HepG2 (cell line): ENCODE measurements at regions not wholly inside any gene's neighbourhood (a gene's known extent, or its start where the extent isn't known, plus 50 kb on each side); places are given as distances from the start of the nearest gene placed in this dataset.

Experiments used
- ATAC-seq: fragments of 200-7000 bp; cut with Tn5 transposase; 3 replicates; pipeline ENCODE4 v1.9.1; 2020; ENCODE audit warnings: mild to moderate bottlenecking, moderate library complexity
- BruUV-seq: library from RNA; stranded (reverse); fragments of 400-500 nt; replicated peaks from 2 replicates; lab custom pipeline; 2021; lab: Mats Ljungman, UMichigan
- CTCF ChIA-PET: fragments of 300-600 bp; formaldehyde crosslinking; extraction: SDS; loops from one replicate; lab custom pipeline; 2021; ENCODE audit warnings: low total read pairs, inconsistent platforms, low intra/inter-chr PET ratio; lab: Yijun Ruan, JAX
- POLR2A ChIA-PET: fragments of 350-600 bp; sonication (Branson Sonifier 250); formaldehyde crosslinking; loops from one replicate; lab custom pipeline; 2020; ENCODE audit warnings: antibody characterized with exemption, inconsistent platforms; lab: Yijun Ruan, JAX
- DNase-seq: peaks from one replicate; pipeline ENCODE4 v3.0.0-alpha.2; 2015; ENCODE audit warnings: low spot score
- FAIRE-seq: peaks from 3 replicates; lab custom pipeline; 2011; peaks lifted over from hg19 to GRCh38; lab: Jason Lieb, UNC
- H2AFZ ChIP-seq: one replicate; pipeline ENCODE4 v1.6.1; 2011; ENCODE audit warnings: low read length, inconsistent platforms
- H3K27ac ChIP-seq: fragments of 300-600 bp; 3 replicates; pipeline ENCODE4 v1.8.0; 2011; ENCODE audit warnings: mixed run types, mild to moderate bottlenecking, mixed read lengths, low read length, inconsistent platforms; ENCODE audit not compliant: insufficient read depth; ENCODE audit errors: extremely low read length
- H3K27me3 ChIP-seq, 2 experiments: fragments of 200-600 bp in 1 of 2; 2 replicates in 1 of 2; 3 replicates in 1 of 2; pipeline versions ENCODE4 v1.6.0 to v1.8.0; 2011; ENCODE audit warnings: low read length in 2 of 2, mild to moderate bottlenecking in 2 of 2, moderate library complexity in 2 of 2, inconsistent platforms in 1 of 2; ENCODE audit not compliant: insufficient read depth in 2 of 2, control insufficient read depth in 1 of 2
- H3K36me3 ChIP-seq, 2 experiments: fragments of 200-600 bp in 1 of 2; replicated peaks in 1 of 2; 2 replicates in 1 of 2; 3 replicates in 1 of 2; pipeline versions ENCODE4 v1.5.1 to v1.8.0; 2011; ENCODE audit warnings: low read length in 2 of 2, inconsistent platforms in 1 of 2; ENCODE audit not compliant: insufficient read depth in 2 of 2, control insufficient read depth in 1 of 2
- H3K4me1 ChIP-seq: 2 replicates; pipeline ENCODE4 v1.5.1; 2012; ENCODE audit warnings: low read length, inconsistent platforms; ENCODE audit not compliant: insufficient read depth
- H3K4me2 ChIP-seq: 2 replicates; pipeline ENCODE4 v1.6.0; 2011; ENCODE audit warnings: low read depth, low read length, inconsistent platforms
- H3K4me3 ChIP-seq, 3 experiments: fragments of 200-600 bp in 1 of 3; sonication (generic), shearing (Covaris generic) in 1 of 3; replicated peaks in 1 of 3; 2 replicates each; pipeline ENCODE4 v1.5.1; 2011 to 2016; ENCODE audit warnings: low read length in 3 of 3, inconsistent platforms in 2 of 3, low read depth in 2 of 3, mild to moderate bottlenecking in 2 of 3, control low read depth in 1 of 3, mixed read lengths in 1 of 3; ENCODE audit not compliant: insufficient read depth in 1 of 3
- H3K79me2 ChIP-seq: one replicate; pipeline ENCODE4 v1.6.1; 2011; ENCODE audit warnings: low read length, inconsistent platforms; ENCODE audit not compliant: insufficient read depth
- H3K9ac ChIP-seq: 2 replicates; pipeline ENCODE4 v1.6.0; 2011; ENCODE audit warnings: mild to moderate bottlenecking, low read depth, low read length, inconsistent platforms; ENCODE audit not compliant: insufficient read depth
- H3K9me3 ChIP-seq: 2 replicates; pipeline ENCODE4 v1.5.1; 2012; ENCODE audit warnings: mild to moderate bottlenecking, low read length
- H4K20me1 ChIP-seq: 2 replicates; pipeline ENCODE4 v1.6.0; 2011; ENCODE audit warnings: inconsistent platforms, mild to moderate bottlenecking, low read length, moderate library complexity; ENCODE audit not compliant: insufficient read depth
- GABPB1 ChIP-seq: IDR thresholded peaks from 2 replicates; pipeline ENCODE4 v1.6.1; 2016; ENCODE audit warnings: mild to moderate bottlenecking, missing genetic modification reagents, moderate library complexity, missing compliant biosample characterization
- HNRNPUL1 ChIP-seq: fragments of 200-400 bp; formaldehyde crosslinking; IDR thresholded peaks from 2 replicates; pipeline ENCODE4 v1.6.1; 2017; ENCODE audit warnings: low read depth, mild to moderate bottlenecking, low read length, moderate library complexity
- IRX3 ChIP-seq: sonication (generic); formaldehyde crosslinking; IDR thresholded peaks from 2 replicates; pipeline ENCODE4 v1.8.1; 2023; ENCODE audit warnings: mild to moderate bottlenecking, low read depth, missing genetic modification reagents, borderline replicate concordance
- RFX3 ChIP-seq: IDR thresholded peaks from 2 replicates; pipeline ENCODE4 v1.6.1; 2016; ENCODE audit warnings: missing biosample characterization, missing genetic modification reagents
- ZNF17 ChIP-seq: sonication (generic); formaldehyde crosslinking; IDR thresholded peaks from 2 replicates; pipeline ENCODE4 v1.5.0; 2020; ENCODE audit warnings: mild to moderate bottlenecking, missing genetic modification reagents
- ZNF207 ChIP-seq: fragments of 450-650 bp; IDR thresholded peaks from 2 replicates; pipeline ENCODE4 v1.6.1; 2016; ENCODE audit warnings: antibody characterized with exemption, borderline replicate concordance
- ZNF333 ChIP-seq: sonication (generic); formaldehyde crosslinking; IDR thresholded peaks from 2 replicates; pipeline ENCODE4 v1.4.0; 2020; ENCODE audit warnings: mild to moderate bottlenecking, missing genetic modification reagents, borderline replicate concordance
- ZNF33A ChIP-seq: sonication (generic); formaldehyde crosslinking; IDR thresholded peaks from 2 replicates; pipeline ENCODE4 v1.5.1; 2020; ENCODE audit warnings: missing genetic modification reagents, mild to moderate bottlenecking, moderate library complexity, borderline replicate concordance
- WGBS: methylation state at CpG from one replicate; pipeline ENCODE4 v1.1.6; 2017; ENCODE audit warnings: low lambda C conversion rate; 5-methylcytosine and 5-hydroxymethylcytosine counted together
- in situ Hi-C: cut with HindIII; loops from 2 replicates; pipeline ENCODE4 v1.10.0; 2017; ENCODE audit warnings: low pct_unique_long_range_greater_than_20kb; ENCODE audit not compliant: extremely low pct_ligation_motif_present
- intact Hi-C: fragments of 100-400 bp; cut with micrococcal nuclease; formaldehyde crosslinking; loops from one replicate; pipeline ENCODE4 v1.10.0; 2022; ENCODE audit not compliant: unreplicated experiment
- TF ChIP-seq, protein P1 (sequence below): sonication (generic); formaldehyde crosslinking; IDR thresholded peaks from 2 replicates; pipeline ENCODE4 v1.4.0; 2020; ENCODE audit warnings: mild to moderate bottlenecking, missing genetic modification reagents
- TF ChIP-seq, protein P2 (sequence below): sonication (generic); formaldehyde crosslinking; IDR thresholded peaks from 2 replicates; pipeline ENCODE4 v1.4.0; 2020; ENCODE audit warnings: missing genetic modification reagents, low read depth, mild to moderate bottlenecking, borderline replicate concordance
- TF ChIP-seq, protein P3 (sequence below): sonication (generic); formaldehyde crosslinking; IDR thresholded peaks from 2 replicates; pipeline ENCODE4 v1.8.1; 2023; ENCODE audit warnings: mild to moderate bottlenecking, missing genetic modification reagents

DNA sequence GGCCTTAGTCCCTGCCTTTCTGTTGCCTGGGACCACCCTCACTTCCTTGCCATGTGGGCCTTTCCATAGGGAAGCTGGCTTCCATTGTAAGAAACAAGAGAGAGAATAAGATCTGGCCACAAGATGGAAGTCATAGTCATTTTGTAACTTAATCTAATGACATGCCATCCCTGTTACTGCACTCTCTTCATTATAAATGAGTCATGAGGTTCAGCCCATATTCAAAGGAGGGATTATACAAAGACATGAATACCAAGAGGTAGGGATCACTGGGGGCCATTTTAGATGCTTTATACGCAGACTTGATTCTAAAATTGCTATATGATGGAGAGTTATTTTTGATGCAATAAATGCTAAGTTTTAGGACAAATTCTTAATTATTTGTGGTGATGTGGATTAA, 75.2 kb upstream of the CELF2 start:
- CTCF ChIA-PET, result no interaction called here
- 10% methylated on average over 1 of the region's 1 CpG for WGBS
- no peak overlapping the region for H3K9ac ChIP-seq
- no peaks in the 10 kb centered on the region for H3K36me3 ChIP-seq
- H3K27me3 ChIP-seq, result no peaks in the 10 kb centered on the region
- in situ Hi-C loops, result no loop called here
- H3K27ac ChIP-seq, result no peak overlapping the region
- TF ChIP-seq, protein P1, sequence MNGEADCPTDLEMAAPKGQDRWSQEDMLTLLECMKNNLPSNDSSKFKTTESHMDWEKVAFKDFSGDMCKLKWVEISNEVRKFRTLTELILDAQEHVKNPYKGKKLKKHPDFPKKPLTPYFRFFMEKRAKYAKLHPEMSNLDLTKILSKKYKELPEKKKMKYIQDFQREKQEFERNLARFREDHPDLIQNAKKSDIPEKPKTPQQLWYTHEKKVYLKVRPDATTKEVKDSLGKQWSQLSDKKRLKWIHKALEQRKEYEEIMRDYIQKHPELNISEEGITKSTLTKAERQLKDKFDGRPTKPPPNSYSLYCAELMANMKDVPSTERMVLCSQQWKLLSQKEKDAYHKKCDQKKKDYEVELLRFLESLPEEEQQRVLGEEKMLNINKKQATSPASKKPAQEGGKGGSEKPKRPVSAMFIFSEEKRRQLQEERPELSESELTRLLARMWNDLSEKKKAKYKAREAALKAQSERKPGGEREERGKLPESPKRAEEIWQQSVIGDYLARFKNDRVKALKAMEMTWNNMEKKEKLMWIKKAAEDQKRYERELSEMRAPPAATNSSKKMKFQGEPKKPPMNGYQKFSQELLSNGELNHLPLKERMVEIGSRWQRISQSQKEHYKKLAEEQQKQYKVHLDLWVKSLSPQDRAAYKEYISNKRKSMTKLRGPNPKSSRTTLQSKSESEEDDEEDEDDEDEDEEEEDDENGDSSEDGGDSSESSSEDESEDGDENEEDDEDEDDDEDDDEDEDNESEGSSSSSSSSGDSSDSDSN (CRISPR knock-in tag), result no peak
- TF ChIP-seq GABPB1 (CRISPR knock-in tag) (no peak), HNRNPUL1 (no peak), RFX3 (CRISPR knock-in tag) (no peak), ZNF333 (CRISPR knock-in tag) (no peak), ZNF207 (no peak), ZNF33A (CRISPR knock-in tag) (no peak), IRX3 (CRISPR knock-in tag) (no peak), ZNF17 (CRISPR knock-in tag) (no peak)
- TF ChIP-seq, protein P2, sequence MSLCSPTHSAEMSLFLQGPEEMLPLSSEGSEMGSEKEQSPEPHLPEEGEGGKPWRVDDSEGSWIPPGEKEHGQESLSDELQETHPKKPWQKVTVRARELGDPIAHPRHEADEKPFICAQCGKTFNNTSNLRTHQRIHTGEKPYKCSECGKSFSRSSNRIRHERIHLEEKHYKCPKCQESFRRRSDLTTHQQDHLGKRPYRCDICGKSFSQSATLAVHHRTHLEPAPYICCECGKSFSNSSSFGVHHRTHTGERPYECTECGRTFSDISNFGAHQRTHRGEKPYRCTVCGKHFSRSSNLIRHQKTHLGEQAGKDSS (CRISPR knock-in tag), result no peak
- TF ChIP-seq, protein P3, sequence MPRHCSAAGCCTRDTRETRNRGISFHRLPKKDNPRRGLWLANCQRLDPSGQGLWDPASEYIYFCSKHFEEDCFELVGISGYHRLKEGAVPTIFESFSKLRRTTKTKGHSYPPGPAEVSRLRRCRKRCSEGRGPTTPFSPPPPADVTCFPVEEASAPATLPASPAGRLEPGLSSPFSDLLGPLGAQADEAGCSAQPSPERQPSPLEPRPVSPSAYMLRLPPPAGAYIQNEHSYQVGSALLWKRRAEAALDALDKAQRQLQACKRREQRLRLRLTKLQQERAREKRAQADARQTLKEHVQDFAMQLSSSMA (CRISPR knock-in tag), result no peak
- intact Hi-C loops, result no loop called here
- no peak for DNase-seq
- no peaks in the 10 kb centered on the region for H4K20me1 ChIP-seq
- no TSS peak for BruUV-seq
- H2AFZ ChIP-seq, result no peak overlapping the region
- H3K4me3 ChIP-seq, result no peak overlapping the region
- H3K9me3 ChIP-seq, result peaks cover 15% of the 10 kb centered on the region; the same call in 1 of the 2 replicates
- FAIRE-seq, result no peak
- POLR2A ChIA-PET, result no interaction called here
- ATAC-seq, result no peak
- H3K4me1 ChIP-seq, result no peaks in the 10 kb centered on the region
- no peaks in the 10 kb centered on the region for H3K79me2 ChIP-seq
- H3K4me2 ChIP-seq, result no peak overlapping the region
